Sigmoid colon (tissue), 4 donors: ENCODE measurements at regions not wholly inside any gene's neighbourhood (a gene's known extent, or its start where the extent isn't known, plus 50 kb on each side); places are given as distances from the start of the nearest gene placed in this dataset.

Experiments used
- CTCF ChIP-seq, 4 experiments: fragments of 450-650 bp in 3 of 4; fragments of 200-600 bp in 1 of 4; IDR thresholded peaks; one replicate each; pipeline ENCODE4 v1.5.1; 2016 to 2019; ENCODE audit warnings: antibody characterized with exemption in 4 of 4, mild to moderate bottlenecking in 3 of 4, moderate library complexity in 2 of 4
- EP300 ChIP-seq, 4 donors: sonication (generic); formaldehyde crosslinking; IDR thresholded peaks; one replicate each; pipeline ENCODE4 v1.6.1; 2017; ENCODE audit warnings: antibody characterized with exemption in 4 of 4
- POLR2A ChIP-seq, 2 donors: fragments of 450-650 bp; IDR thresholded peaks; one replicate each; pipeline ENCODE4 v1.6.1; 2016; ENCODE audit warnings: antibody characterized with exemption in 2 of 2, mild to moderate bottlenecking in 2 of 2, moderate library complexity in 2 of 2

GRCh38 chr1:224864006-224864405, 65.5 kb upstream of the DNAH14 start:
- TF ChIP-seq CTCF (IDR thresholded peaks at IDR 0.05) (no peak), EP300 (IDR thresholded peaks at IDR 0.05) (no peak), POLR2A (IDR thresholded peaks at IDR 0.05) (no peak)
